IMR-90 (cell line): ENCODE measurements at regions not wholly inside any gene's neighbourhood (a gene's known extent, or its start where the extent isn't known, plus 50 kb on each side); places are given as distances from the start of the nearest gene placed in this dataset.

Experiments used
- ATAC-seq: fragments of 200-7000 bp; cut with Tn5 transposase; 2 replicates; pipeline ENCODE4 v1.9.1; 2020; ENCODE audit warnings: low read depth, mild to moderate bottlenecking, moderate library complexity
- BruUV-seq: library from RNA; stranded (reverse); fragments of 400-500 nt; replicated peaks from 2 replicates; lab custom pipeline; 2021; lab: Mats Ljungman, UMichigan
- CTCF ChIA-PET: fragments of 300-600 bp; formaldehyde crosslinking; extraction: SDS; loops from one replicate; lab custom pipeline; 2021; ENCODE audit warnings: antibody characterized with exemption; lab: Yijun Ruan, JAX
- POLR2A ChIA-PET: fragments of 300-600 bp; sonication (Branson Sonifier 250); formaldehyde crosslinking; loops from one replicate; lab custom pipeline; 2022; ENCODE audit warnings: antibody characterized with exemption; ENCODE audit not compliant: unreplicated experiment; lab: Charles Lee
- DNase-seq: peaks from one replicate; pipeline ENCODE4 v3.0.0; 2013
- H2AFZ ChIP-seq: replicated peaks from 2 replicates; pipeline ENCODE3; 2013; ENCODE audit warnings: low read length, mild to moderate bottlenecking; ENCODE audit not compliant: poor library complexity
- H2AK5ac ChIP-seq: 2 replicates; pipeline ENCODE4 v1.6.1; 2013; ENCODE audit warnings: low read depth, low read length, inconsistent platforms
- H2AK9ac ChIP-seq: replicated peaks from 2 replicates; pipeline ENCODE3; 2013; ENCODE audit warnings: mild to moderate bottlenecking, low read depth, low read length, moderate library complexity; ENCODE audit not compliant: poor library complexity
- H2BK120ac ChIP-seq: 2 replicates; pipeline ENCODE4 v1.6.1; 2013; ENCODE audit warnings: low read depth, low read length, inconsistent platforms
- H2BK15ac ChIP-seq: 3 replicates; pipeline ENCODE4 v1.6.1; 2013; ENCODE audit warnings: low read depth, low read length, inconsistent platforms
- H2BK20ac ChIP-seq: 2 replicates; pipeline ENCODE4 v1.6.1; 2013; ENCODE audit warnings: low read depth, mild to moderate bottlenecking, inconsistent platforms, low read length, moderate library complexity
- H2BK5ac ChIP-seq: 2 replicates; pipeline ENCODE4 v1.6.1; 2013; ENCODE audit warnings: mild to moderate bottlenecking, low read depth, low read length, inconsistent platforms; ENCODE audit not compliant: poor library complexity, severe bottlenecking
- H3K14ac ChIP-seq: replicated peaks from 2 replicates; pipeline ENCODE4 v1.6.1; 2013; ENCODE audit warnings: low read depth, low read length, inconsistent platforms
- H3K18ac ChIP-seq: 2 replicates; pipeline ENCODE4 v1.6.1; 2013; ENCODE audit warnings: low read depth, low read length, control low read depth
- H3K23ac ChIP-seq: 2 replicates; pipeline ENCODE4 v1.6.1; 2013; ENCODE audit warnings: low read depth, low read length, inconsistent platforms
- H3K27ac ChIP-seq: 2 replicates; pipeline ENCODE4 v1.5.1; 2013; ENCODE audit warnings: mild to moderate bottlenecking, control low read depth, low read length; ENCODE audit not compliant: insufficient read depth
- H3K27me3 ChIP-seq: 2 replicates; pipeline ENCODE4 v1.6.1; 2013; ENCODE audit warnings: low read length; ENCODE audit not compliant: control insufficient read depth, insufficient read depth
- H3K36me3 ChIP-seq: 2 replicates; pipeline ENCODE4 v1.6.1; 2013; ENCODE audit warnings: low read length, mixed read lengths; ENCODE audit not compliant: control insufficient read depth, insufficient read depth
- H3K4ac ChIP-seq: 2 replicates; pipeline ENCODE4 v1.6.1; 2013; ENCODE audit warnings: low read depth, low read length, inconsistent platforms
- H3K4me1 ChIP-seq: 2 replicates; pipeline ENCODE4 v1.6.1; 2013; ENCODE audit warnings: low read length, mixed read lengths; ENCODE audit not compliant: control insufficient read depth, insufficient read depth
- H3K4me2 ChIP-seq: 2 replicates; pipeline ENCODE4 v1.6.1; 2013; ENCODE audit warnings: low read depth, mild to moderate bottlenecking, control low read depth, low read length, moderate library complexity
- H3K4me3 ChIP-seq: 2 replicates; pipeline ENCODE4 v1.5.1; 2013; ENCODE audit warnings: low read depth, mild to moderate bottlenecking, control low read depth, low read length, moderate library complexity; ENCODE audit not compliant: insufficient read depth
- H3K56ac ChIP-seq: 2 replicates; pipeline ENCODE4 v1.6.1; 2013; ENCODE audit warnings: low read length, inconsistent platforms; ENCODE audit not compliant: insufficient read depth; ENCODE audit errors: extremely low read depth
- H3K79me1 ChIP-seq, 2 experiments: 2 replicates each; pipeline ENCODE4 v1.6.1; 2013; ENCODE audit warnings: low read length in 2 of 2, inconsistent platforms in 1 of 2, low read depth in 1 of 2
- H3K9ac ChIP-seq: 2 replicates; pipeline ENCODE4 v1.6.1; 2013; ENCODE audit warnings: low read depth, low read length, control low read depth
- H3K9me1 ChIP-seq: 2 replicates; pipeline ENCODE4 v1.6.1; 2013; ENCODE audit warnings: low read length, inconsistent platforms; ENCODE audit not compliant: insufficient read depth
- H3K9me3 ChIP-seq: 2 replicates; pipeline ENCODE4 v1.6.1; 2013; ENCODE audit warnings: low read length; ENCODE audit not compliant: control insufficient read depth, insufficient read depth
- H4K20me1 ChIP-seq: 2 replicates; pipeline ENCODE4 v1.6.1; 2013; ENCODE audit warnings: low read length, inconsistent platforms; ENCODE audit not compliant: insufficient read depth
- H4K5ac ChIP-seq: 2 replicates; pipeline ENCODE4 v1.6.1; 2013; ENCODE audit warnings: mild to moderate bottlenecking, low read depth, low read length, control low read depth
- H4K8ac ChIP-seq, 2 experiments: 2 replicates each; pipeline ENCODE4 v1.6.1; 2013; ENCODE audit warnings: low read depth in 2 of 2, low read length in 2 of 2, control low read depth in 1 of 2, inconsistent platforms in 1 of 2
- H4K91ac ChIP-seq: 2 replicates; pipeline ENCODE4 v1.6.1; 2013; ENCODE audit warnings: low read depth, low read length, inconsistent platforms; ENCODE audit not compliant: insufficient read depth
- BHLHE40 ChIP-seq: fragments of 150-350 bp; IDR thresholded peaks from 2 replicates; pipeline ENCODE4 v1.6.1; 2016; ENCODE audit warnings: mild to moderate bottlenecking, low read depth, low read length
- CEBPB ChIP-seq: IDR thresholded peaks from 2 replicates; pipeline ENCODE4 v1.6.1; 2012; ENCODE audit warnings: low read depth, low read length, improper control_type of control experiment
- CHD1 ChIP-seq: IDR thresholded peaks from 2 replicates; pipeline ENCODE4 v1.6.1; 2012; ENCODE audit warnings: low read depth, low read length, improper control_type of control experiment
- FOS ChIP-seq: fragments of 150-350 bp; IDR thresholded peaks from 2 replicates; pipeline ENCODE4 v1.6.1; 2016; ENCODE audit warnings: low read depth, low read length
- MAFK ChIP-seq: IDR thresholded peaks from 2 replicates; pipeline ENCODE4 v1.6.1; 2012; ENCODE audit warnings: low read depth, low read length, improper control_type of control experiment
- MAZ ChIP-seq: IDR thresholded peaks from 2 replicates; pipeline ENCODE4 v1.6.1; 2012; ENCODE audit warnings: low read depth, mild to moderate bottlenecking, low read length, improper control_type of control experiment, moderate library complexity, borderline replicate concordance
- MXI1 ChIP-seq: IDR thresholded peaks from 2 replicates; pipeline ENCODE4 v1.6.1; 2012; ENCODE audit warnings: low read depth, mild to moderate bottlenecking, low read length, moderate library complexity, borderline replicate concordance
- NFE2L2 ChIP-seq: fragments of 150-350 bp; IDR thresholded peaks from 2 replicates; pipeline ENCODE4 v1.6.1; 2016; ENCODE audit warnings: low read depth, mild to moderate bottlenecking, low read length
- POLR2A ChIP-seq: IDR thresholded peaks from 2 replicates; pipeline ENCODE4 v1.6.1; 2012; ENCODE audit warnings: mild to moderate bottlenecking, low read depth, low read length
- RAD21 ChIP-seq: IDR thresholded peaks from 2 replicates; pipeline ENCODE4 v1.6.1; 2012; ENCODE audit warnings: low read length, improper control_type of control experiment
- RCOR1 ChIP-seq: IDR thresholded peaks from 2 replicates; pipeline ENCODE4 v1.6.1; 2012; ENCODE audit warnings: mild to moderate bottlenecking, low read length, improper control_type of control experiment; ENCODE audit not compliant: insufficient replicate concordance
- RFX5 ChIP-seq: IDR thresholded peaks from 2 replicates; pipeline ENCODE4 v1.8.0; 2012; ENCODE audit warnings: low read depth, mild to moderate bottlenecking, low read length, moderate library complexity
- SMC3 ChIP-seq: fragments of 150-350 bp; IDR thresholded peaks from 2 replicates; pipeline ENCODE4 v1.6.1; 2016; ENCODE audit warnings: low read depth, mild to moderate bottlenecking, antibody characterized with exemption, low read length, moderate library complexity
- WGBS, 2 experiments: methylation state at CpG; one replicate each; pipeline versions ENCODE4 v1.1.5 to v1.1.7; 2013; ENCODE audit warnings: missing lambda C conversion rate in 2 of 2; ENCODE audit not compliant: insufficient read length in 1 of 2; ENCODE audit errors: extremely low coverage in 2 of 2; 5-methylcytosine and 5-hydroxymethylcytosine counted together
- dilution Hi-C: fragments of 300-500 bp; cut with HindIII; formaldehyde crosslinking; loops from one replicate; pipeline ENCODE4 v1.14.3; 2018; ENCODE audit warnings: low sequenced_read_pairs; ENCODE audit not compliant: unreplicated experiment
- in situ Hi-C: fragments of 300-500 bp; cut with MboI; formaldehyde crosslinking; loops from 3 replicates; pipeline ENCODE4 v1.14.3; 2019; ENCODE audit warnings: low sequenced_read_pairs, inconsistent platforms, mixed read lengths
- intact Hi-C: fragments of 100-400 bp; cut with micrococcal nuclease; formaldehyde crosslinking; loops from 2 replicates; pipeline ENCODE4 v1.10.0; 2022
- TF ChIP-seq, protein P1 (sequence below): fragments of 150-350 bp; IDR thresholded peaks from 2 replicates; pipeline ENCODE4 v1.6.1; 2017; ENCODE audit warnings: mild to moderate bottlenecking, antibody characterized with exemption, low read length, low read depth
- TF ChIP-seq, protein P2 (sequence below): conservative IDR thresholded peaks from 2 replicates; pipeline ENCODE4 v1.5.1; 2012; ENCODE audit warnings: mild to moderate bottlenecking, low read depth, low read length, improper control_type of control experiment
- TF ChIP-seq, protein P3 (sequence below): fragments of 150-350 bp; IDR thresholded peaks from 2 replicates; pipeline ENCODE4 v1.6.1; 2016; ENCODE audit warnings: low read depth, mild to moderate bottlenecking, low read length, moderate library complexity, borderline replicate concordance

DNA sequence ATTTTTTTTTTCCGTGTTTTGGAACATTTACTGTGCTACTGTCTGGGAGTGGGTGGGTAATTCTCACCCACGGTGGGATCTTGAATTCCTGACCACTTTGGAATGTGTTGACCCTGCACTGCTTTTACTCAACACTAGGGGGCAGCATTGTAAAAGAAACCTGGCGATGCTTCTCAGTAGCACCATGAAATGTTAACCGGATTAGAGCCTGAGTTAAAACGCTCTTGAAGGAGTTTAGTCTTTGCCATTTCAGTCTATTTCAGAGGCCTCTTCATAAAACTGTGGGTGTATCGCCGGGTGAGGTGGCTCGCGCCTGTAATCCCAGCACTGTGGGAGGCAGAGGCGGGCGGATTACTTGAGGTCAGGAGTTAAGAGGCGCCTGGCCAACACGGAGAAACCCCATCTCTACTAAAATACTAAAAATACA lies 79.0 kb upstream of the PRNP start:
- no peak overlapping the region; a peak in 1 of 4 replicates for H4K8ac ChIP-seq
- no peak overlapping the region for H4K5ac ChIP-seq
- no peak overlapping the region for H3K4me2 ChIP-seq
- no peak overlapping the region for H3K18ac ChIP-seq
- H3K27me3 ChIP-seq = peaks cover 7% of the 10 kb centered on the region
- H3K79me1 ChIP-seq = no peaks in the 10 kb centered on the region
- peak overlapping the region; percentile 78 for H2AFZ ChIP-seq
- H3K9me3 ChIP-seq = no peaks in the 10 kb centered on the region
- H3K4me1 ChIP-seq = peaks cover 13% of the 10 kb centered on the region
- H2BK120ac ChIP-seq = no peak overlapping the region
- H3K4ac ChIP-seq = no peak overlapping the region
- BruUV-seq = no TSS peak
- H3K36me3 ChIP-seq = no peaks in the 10 kb centered on the region
- intact Hi-C loops (loop anchor here (1.0 to 5.0 kb wide), 4 partner anchors 113 to 585 kb away; no protein-coding TSS in a partner anchor), dilution Hi-C loops (no loop called here), in situ Hi-C loops (loop anchor here (5.0 to 25.0 kb wide), 2 partner anchors 110 to 355 kb away; no protein-coding TSS in a partner anchor)
- H3K14ac ChIP-seq = no peak overlapping the region
- no peak overlapping the region for H2BK20ac ChIP-seq
- H3K56ac ChIP-seq = no peak overlapping the region
- no peak overlapping the region for H3K23ac ChIP-seq
- ChIA-PET CTCF (no interaction called here), POLR2A (no interaction called here)
- H3K4me3 ChIP-seq = no peak overlapping the region
- WGBS, 2 experiments = no CpG with 5 or more reads among the region's 13 CpGs
- H2BK15ac ChIP-seq = no peak overlapping the region
- no peak overlapping the region for H4K91ac ChIP-seq
- no peak overlapping the region for H2AK9ac ChIP-seq
- no peak overlapping the region for H2BK5ac ChIP-seq
- peak; percentile 70 for DNase-seq
- no peak overlapping the region for H3K27ac ChIP-seq
- peaks cover 12% of the 10 kb centered on the region for H3K9me1 ChIP-seq
- no peak overlapping the region for H2AK5ac ChIP-seq
- no peaks in the 10 kb centered on the region for H4K20me1 ChIP-seq
- TF ChIP-seq CHD1 (no peak), MAFK (no peak), BHLHE40 (no peak), MAZ (no peak), FOS (no peak), RCOR1 (no peak), MXI1 (no peak), RAD21 (peak; percentile 98), SMC3 (peak; percentile 98), RFX5 (no peak), NFE2L2 (no peak), CEBPB (no peak), POLR2A (0 out of 2 replicates have a peak, but pooled peaks have one; percentile 32)
- TF ChIP-seq, protein P1, sequence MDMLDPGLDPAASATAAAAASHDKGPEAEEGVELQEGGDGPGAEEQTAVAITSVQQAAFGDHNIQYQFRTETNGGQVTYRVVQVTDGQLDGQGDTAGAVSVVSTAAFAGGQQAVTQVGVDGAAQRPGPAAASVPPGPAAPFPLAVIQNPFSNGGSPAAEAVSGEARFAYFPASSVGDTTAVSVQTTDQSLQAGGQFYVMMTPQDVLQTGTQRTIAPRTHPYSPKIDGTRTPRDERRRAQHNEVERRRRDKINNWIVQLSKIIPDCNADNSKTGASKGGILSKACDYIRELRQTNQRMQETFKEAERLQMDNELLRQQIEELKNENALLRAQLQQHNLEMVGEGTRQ = no peak
- TF ChIP-seq, protein P2, sequence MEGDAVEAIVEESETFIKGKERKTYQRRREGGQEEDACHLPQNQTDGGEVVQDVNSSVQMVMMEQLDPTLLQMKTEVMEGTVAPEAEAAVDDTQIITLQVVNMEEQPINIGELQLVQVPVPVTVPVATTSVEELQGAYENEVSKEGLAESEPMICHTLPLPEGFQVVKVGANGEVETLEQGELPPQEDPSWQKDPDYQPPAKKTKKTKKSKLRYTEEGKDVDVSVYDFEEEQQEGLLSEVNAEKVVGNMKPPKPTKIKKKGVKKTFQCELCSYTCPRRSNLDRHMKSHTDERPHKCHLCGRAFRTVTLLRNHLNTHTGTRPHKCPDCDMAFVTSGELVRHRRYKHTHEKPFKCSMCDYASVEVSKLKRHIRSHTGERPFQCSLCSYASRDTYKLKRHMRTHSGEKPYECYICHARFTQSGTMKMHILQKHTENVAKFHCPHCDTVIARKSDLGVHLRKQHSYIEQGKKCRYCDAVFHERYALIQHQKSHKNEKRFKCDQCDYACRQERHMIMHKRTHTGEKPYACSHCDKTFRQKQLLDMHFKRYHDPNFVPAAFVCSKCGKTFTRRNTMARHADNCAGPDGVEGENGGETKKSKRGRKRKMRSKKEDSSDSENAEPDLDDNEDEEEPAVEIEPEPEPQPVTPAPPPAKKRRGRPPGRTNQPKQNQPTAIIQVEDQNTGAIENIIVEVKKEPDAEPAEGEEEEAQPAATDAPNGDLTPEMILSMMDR = peak; percentile 98
- TF ChIP-seq, protein P3, sequence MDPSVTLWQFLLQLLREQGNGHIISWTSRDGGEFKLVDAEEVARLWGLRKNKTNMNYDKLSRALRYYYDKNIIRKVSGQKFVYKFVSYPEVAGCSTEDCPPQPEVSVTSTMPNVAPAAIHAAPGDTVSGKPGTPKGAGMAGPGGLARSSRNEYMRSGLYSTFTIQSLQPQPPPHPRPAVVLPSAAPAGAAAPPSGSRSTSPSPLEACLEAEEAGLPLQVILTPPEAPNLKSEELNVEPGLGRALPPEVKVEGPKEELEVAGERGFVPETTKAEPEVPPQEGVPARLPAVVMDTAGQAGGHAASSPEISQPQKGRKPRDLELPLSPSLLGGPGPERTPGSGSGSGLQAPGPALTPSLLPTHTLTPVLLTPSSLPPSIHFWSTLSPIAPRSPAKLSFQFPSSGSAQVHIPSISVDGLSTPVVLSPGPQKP = no peak
- no peak overlapping the region for H3K9ac ChIP-seq
- peak; percentile 67 for ATAC-seq
